ENCODE measurements at regions not wholly inside any gene's neighbourhood (a gene's known extent, or its start where the extent isn't known, plus 50 kb on each side); places are given as distances from the start of the nearest gene placed in this dataset.
"Not testable (repeated sequence)": the region's sequence is repeated elsewhere in the genome, so short reads cannot be mapped to it uniquely, and the experiment has no call there.

GRCh38 chr13:85597790-85598500, 201.3 kb downstream of the SLITRK6 start:
- no peak for DNase-seq

- DNase-seq = no peak
These were observed 207.0 kb downstream of the SLITRK6 start for GRCh38 chr13:85592211-85592610.

GRCh38 chr13:85590231-85590931, 208.8 kb downstream of the SLITRK6 start:
- no peak for DNase-seq

GRCh38 chr13:85589021-85589420, 210.2 kb downstream of the SLITRK6 start:
- DNase-seq = no peak

- DNase-seq = no peak
These were observed 210.9 kb downstream of the SLITRK6 start for GRCh38 chr13:85588359-85588758.

- no peak for DNase-seq
These were observed 212.4 kb downstream of the SLITRK6 start for GRCh38 chr13:85586856-85587255.

GRCh38 chr13:85586422-85586831, 212.8 kb downstream of the SLITRK6 start:
- no peak for DNase-seq

GRCh38 chr13:85582890-85583289, 216.3 kb downstream of the SLITRK6 start:
- no peak for DNase-seq

GRCh38 chr13:85575110-85575509, 224.1 kb downstream of the SLITRK6 start:
- DNase-seq = no peak

GRCh38 chr13:85567909-85568308, 231.3 kb downstream of the SLITRK6 start:
- no peak for DNase-seq

- no peak for DNase-seq
These were observed 233.6 kb downstream of the SLITRK6 start for GRCh38 chr13:85565652-85566051.

- DNase-seq = no peak
These were observed 234.6 kb downstream of the SLITRK6 start for GRCh38 chr13:85564598-85564997.

- no peak for DNase-seq
These were observed 236.9 kb downstream of the SLITRK6 start for GRCh38 chr13:85562282-85562681.

- DNase-seq = no peak
These were observed 241.3 kb downstream of the SLITRK6 start for GRCh38 chr13:85557691-85558467.

- no peak for DNase-seq
These were observed 248.2 kb downstream of the SLITRK6 start for GRCh38 chr13:85551012-85551411.

- no peak for DNase-seq
These were observed 249.4 kb downstream of the SLITRK6 start for GRCh38 chr13:85549819-85550218.

GRCh38 chr13:85548845-85549244, 250.4 kb downstream of the SLITRK6 start:
- not testable (repeated sequence) for DNase-seq

- no peak for DNase-seq
These were observed 253.4 kb downstream of the SLITRK6 start for GRCh38 chr13:85545771-85546170.

- no peak for DNase-seq
These were observed 254.5 kb downstream of the SLITRK6 start for GRCh38 chr13:85544756-85545155.

GRCh38 chr13:85543144-85543543, 256.1 kb downstream of the SLITRK6 start:
- no peak for DNase-seq

- no peak for DNase-seq
These were observed 257.7 kb downstream of the SLITRK6 start for GRCh38 chr13:85541476-85541875.

- no peak for DNase-seq
These were observed 260.3 kb downstream of the SLITRK6 start for GRCh38 chr13:85538957-85539356.

- DNase-seq = no peak
These were observed 261.6 kb downstream of the SLITRK6 start for GRCh38 chr13:85537601-85538000.

- no peak for DNase-seq
These were observed 262.5 kb downstream of the SLITRK6 start for GRCh38 chr13:85536706-85537105.

All from NCI-H345 (cell line).